ENCODE measurements at regions not wholly inside any gene's neighbourhood (a gene's known extent, or its start where the extent isn't known, plus 50 kb on each side); places are given as distances from the start of the nearest gene placed in this dataset.

DNA sequence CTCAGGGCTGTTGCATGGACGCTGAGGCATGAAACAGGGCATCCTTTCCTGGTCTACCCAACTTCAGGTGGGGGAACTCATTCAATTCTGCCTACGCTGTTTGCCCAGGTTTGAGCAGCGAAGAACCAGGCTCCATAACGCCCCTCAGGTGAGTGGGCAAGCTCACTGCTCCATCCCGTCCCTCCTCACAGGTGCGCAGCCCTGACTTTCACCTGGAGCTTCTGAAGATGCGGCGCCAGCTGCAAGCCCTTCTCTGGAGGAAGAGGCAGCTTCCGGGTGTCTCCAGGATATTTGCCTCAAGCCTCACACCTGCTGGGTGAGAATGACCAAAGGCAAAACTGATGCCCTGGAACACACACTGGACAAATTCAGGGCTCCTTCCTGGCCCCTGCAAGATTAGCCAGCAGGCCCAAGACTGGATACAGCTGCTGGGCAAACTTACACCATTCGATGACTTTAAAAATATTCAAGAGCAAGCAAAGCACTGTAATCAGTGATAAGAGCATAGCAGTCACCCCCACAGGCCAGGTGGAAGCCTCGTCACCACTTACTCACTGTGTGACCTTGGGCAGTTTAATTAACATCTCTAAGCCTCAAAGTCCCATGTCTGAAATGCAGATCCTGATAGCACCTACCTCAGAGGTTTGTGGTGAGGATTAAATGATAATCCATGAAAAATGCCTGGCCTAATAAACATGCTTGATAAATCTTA is 97.7 kb downstream of the GYPC start:
- BruUV-seq (replicated peaks), result no TSS peak
- Histone ChIP-seq H3K79me2 (ENCODE audit: insufficient read depth, low read length) (no peaks in the 10 kb centered on the region), H3K36me3 (ENCODE audit: control insufficient read depth in 1 of 2, insufficient read depth in 2 of 2, low read length in 2 of 2) (no peaks in the 10 kb centered on the region), H3K4me3 (replicated peaks in 1 of 2; ENCODE audit: low read depth in 1 of 2, low read length in 2 of 2) (no peak overlapping the region), H3K4me2 (ENCODE audit: low read length) (no peak overlapping the region), H3K4me1 (ENCODE audit: control insufficient read depth in 1 of 2, insufficient read depth in 2 of 2, low read length in 2 of 2) (no peaks in the 10 kb centered on the region), H3K27ac (ENCODE audit: low read depth, low read length) (no peak overlapping the region), H3K27me3 (ENCODE audit: insufficient read depth, low read length) (no peaks in the 10 kb centered on the region; the same call in 1 of the 2 replicates), H3K9ac (ENCODE audit: low read length) (no peak overlapping the region), H3K9me3 (ENCODE audit: control insufficient read depth in 1 of 2, insufficient read depth in 1 of 2, low read depth in 1 of 2, low read length in 2 of 2) (no peaks in the 10 kb centered on the region), H3K9me2 (ENCODE audit: insufficient read depth) (no peaks in the 10 kb centered on the region), H4K20me1 (ENCODE audit: insufficient read depth) (no peaks in the 10 kb centered on the region), H2AFZ (ENCODE audit: low read depth, low read length, poor library complexity, severe bottlenecking) (no peak overlapping the region)
- RAD21 ChIA-PET (ENCODE audit: low non-redundant PET in 1 of 2, low total read pairs in 2 of 2, uncharacterized antibody in 2 of 2, unreplicated experiment in 2 of 2), result no interaction called here
- intact Hi-C loops (cut with micrococcal nuclease), result no loop called here
- TF ChIP-seq JUND (IDR thresholded peaks at IDR 0.05) (no peak), SP1 (IDR thresholded peaks at IDR 0.05; ENCODE audit: low read depth) (no peak), RAD21 (IDR thresholded peaks at IDR 0.05; ENCODE audit: low read depth) (no peak), YY1 (IDR thresholded peaks at IDR 0.05; ENCODE audit: extremely low read depth, insufficient replicate concordance, low read depth, low read length) (no peak), SRF (IDR thresholded peaks at IDR 0.05; ENCODE audit: low read depth) (no peak), POLR2A (IDR thresholded peaks at IDR 0.05; ENCODE audit: borderline replicate concordance, extremely low read depth, insufficient read depth, insufficient read length) (no peak), SIN3A (IDR thresholded peaks at IDR 0.05; ENCODE audit: low read depth) (no peak), EGR1 (IDR thresholded peaks at IDR 0.05; ENCODE audit: low read depth) (no peak), EZH2phosphoT487 (IDR thresholded peaks at IDR 0.05; ENCODE audit: borderline replicate concordance) (no peak), FOSL1 (IDR thresholded peaks at IDR 0.05; ENCODE audit: low read depth) (no peak)
- TF ChIP-seq, protein P1, sequence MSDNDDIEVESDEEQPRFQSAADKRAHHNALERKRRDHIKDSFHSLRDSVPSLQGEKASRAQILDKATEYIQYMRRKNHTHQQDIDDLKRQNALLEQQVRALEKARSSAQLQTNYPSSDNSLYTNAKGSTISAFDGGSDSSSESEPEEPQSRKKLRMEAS (IDR thresholded peaks at IDR 0.05), result no peak
- DNase-seq (ENCODE audit: low read depth, low spot score) (no peak), ATAC-seq (no peak)
- CTCF ChIA-PET, result no interaction called here
- POLR2A ChIA-PET, result no interaction called here
